Tibial nerve (tissue), 4 donors: ENCODE measurements at regions not wholly inside any gene's neighbourhood (a gene's known extent, or its start where the extent isn't known, plus 50 kb on each side); places are given as distances from the start of the nearest gene placed in this dataset.

Experiments
- DNase-seq, 2 donors: peaks; one replicate each; pipeline ENCODE4 v3.0.0-alpha.2; 2019; ENCODE audit warnings: low spot score in 2 of 2
- H3K27ac ChIP-seq, 4 donors: fragments of 200-600 bp; sonication (generic) in 3 of 4; one replicate each; pipeline ENCODE4 v1.5.1; 2017 to 2019; ENCODE audit warnings: mild to moderate bottlenecking in 1 of 4
- H3K27me3 ChIP-seq, 2 donors: fragments of 200-600 bp; sonication (generic) in 1 of 2; one replicate each; pipeline versions ENCODE4 v1.5.1 to v1.6.0; 2017 to 2019
- H3K36me3 ChIP-seq, 3 donors: fragments of 200-600 bp; sonication (generic); one replicate each; pipeline ENCODE4 v1.5.1; 2018 to 2019
- H3K4me1 ChIP-seq, 4 donors: fragments of 200-600 bp; sonication (generic) in 3 of 4; one replicate each; pipeline ENCODE4 v1.5.1; 2017 to 2019
- H3K4me3 ChIP-seq, 4 donors: fragments of 200-600 bp; sonication (generic) in 3 of 4; one replicate each; pipeline ENCODE4 v1.5.1; 2017 to 2019; ENCODE audit warnings: mild to moderate bottlenecking in 1 of 4, moderate library complexity in 1 of 4
- H3K9me3 ChIP-seq, 4 donors: fragments of 200-600 bp; sonication (generic) in 3 of 4; one replicate each; pipeline ENCODE4 v1.5.1; 2017 to 2019
- EP300 ChIP-seq, 2 donors: sonication (generic); formaldehyde crosslinking; IDR thresholded peaks; one replicate each; pipeline ENCODE4 v1.6.1; 2017; ENCODE audit warnings: antibody characterized with exemption in 2 of 2, mild to moderate bottlenecking in 1 of 2
- POLR2A ChIP-seq, 2 donors: fragments of 450-650 bp; IDR thresholded peaks; one replicate each; pipeline ENCODE4 v1.6.1; 2017; ENCODE audit warnings: antibody characterized with exemption in 2 of 2, mild to moderate bottlenecking in 2 of 2, moderate library complexity in 2 of 2
- whole genome bisulfite sequencing, 2 donors: methylation state at CpG; one replicate each; pipeline ENCODE4 v1.1.5; 2018; 5-methylcytosine and 5-hydroxymethylcytosine counted together
- TF ChIP-seq, protein P1 (sequence below), 5 experiments: fragments of 200-600 bp in 3 of 5; fragments of 450-650 bp in 2 of 5; sonication (generic) in 3 of 5; IDR thresholded peaks; one replicate each; pipeline ENCODE4 v1.5.1; 2016 to 2019; ENCODE audit warnings: antibody characterized with exemption in 5 of 5, mild to moderate bottlenecking in 3 of 5, moderate library complexity in 2 of 5

DNA sequence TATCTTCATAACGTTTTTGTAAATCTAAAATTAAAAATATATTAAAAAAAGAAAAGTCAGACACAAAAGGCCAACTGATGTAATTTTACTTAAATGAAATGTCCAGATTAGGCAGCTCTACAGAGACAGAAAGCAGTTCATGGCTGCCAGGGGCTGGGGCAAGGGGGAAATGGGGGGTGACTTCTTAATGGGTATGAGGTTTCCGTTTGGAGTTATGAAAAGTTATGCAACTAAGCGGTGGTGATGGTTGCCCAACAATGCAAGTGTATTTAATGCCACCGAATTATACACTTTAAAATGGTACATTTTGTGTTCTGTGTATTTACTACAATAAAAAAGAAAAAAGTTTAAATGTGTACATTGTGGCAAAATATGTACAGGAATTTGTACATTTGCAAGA is 70.2 kb upstream of the TEX51 start:
- Histone ChIP-seq H3K4me1 (no peaks in the 10 kb centered on the region), H3K4me3 (no peak overlapping the region), H3K9me3 (no peaks in the 10 kb centered on the region), H3K27ac (no peak overlapping the region), H3K36me3 (no peaks in the 10 kb centered on the region), H3K27me3 (no peaks in the 10 kb centered on the region)
- no peak for DNase-seq
- 50 to 65% methylated on average over 4 of the region's 4 CpGs for WGBS, 2 donors
- no peak for TF ChIP-seq POLR2A (IDR thresholded peaks at IDR 0.05)
- TF ChIP-seq, protein P1, sequence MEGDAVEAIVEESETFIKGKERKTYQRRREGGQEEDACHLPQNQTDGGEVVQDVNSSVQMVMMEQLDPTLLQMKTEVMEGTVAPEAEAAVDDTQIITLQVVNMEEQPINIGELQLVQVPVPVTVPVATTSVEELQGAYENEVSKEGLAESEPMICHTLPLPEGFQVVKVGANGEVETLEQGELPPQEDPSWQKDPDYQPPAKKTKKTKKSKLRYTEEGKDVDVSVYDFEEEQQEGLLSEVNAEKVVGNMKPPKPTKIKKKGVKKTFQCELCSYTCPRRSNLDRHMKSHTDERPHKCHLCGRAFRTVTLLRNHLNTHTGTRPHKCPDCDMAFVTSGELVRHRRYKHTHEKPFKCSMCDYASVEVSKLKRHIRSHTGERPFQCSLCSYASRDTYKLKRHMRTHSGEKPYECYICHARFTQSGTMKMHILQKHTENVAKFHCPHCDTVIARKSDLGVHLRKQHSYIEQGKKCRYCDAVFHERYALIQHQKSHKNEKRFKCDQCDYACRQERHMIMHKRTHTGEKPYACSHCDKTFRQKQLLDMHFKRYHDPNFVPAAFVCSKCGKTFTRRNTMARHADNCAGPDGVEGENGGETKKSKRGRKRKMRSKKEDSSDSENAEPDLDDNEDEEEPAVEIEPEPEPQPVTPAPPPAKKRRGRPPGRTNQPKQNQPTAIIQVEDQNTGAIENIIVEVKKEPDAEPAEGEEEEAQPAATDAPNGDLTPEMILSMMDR (IDR thresholded peaks at IDR 0.05) = no peak
- no peak for TF ChIP-seq EP300 (IDR thresholded peaks at IDR 0.05)

DNA sequence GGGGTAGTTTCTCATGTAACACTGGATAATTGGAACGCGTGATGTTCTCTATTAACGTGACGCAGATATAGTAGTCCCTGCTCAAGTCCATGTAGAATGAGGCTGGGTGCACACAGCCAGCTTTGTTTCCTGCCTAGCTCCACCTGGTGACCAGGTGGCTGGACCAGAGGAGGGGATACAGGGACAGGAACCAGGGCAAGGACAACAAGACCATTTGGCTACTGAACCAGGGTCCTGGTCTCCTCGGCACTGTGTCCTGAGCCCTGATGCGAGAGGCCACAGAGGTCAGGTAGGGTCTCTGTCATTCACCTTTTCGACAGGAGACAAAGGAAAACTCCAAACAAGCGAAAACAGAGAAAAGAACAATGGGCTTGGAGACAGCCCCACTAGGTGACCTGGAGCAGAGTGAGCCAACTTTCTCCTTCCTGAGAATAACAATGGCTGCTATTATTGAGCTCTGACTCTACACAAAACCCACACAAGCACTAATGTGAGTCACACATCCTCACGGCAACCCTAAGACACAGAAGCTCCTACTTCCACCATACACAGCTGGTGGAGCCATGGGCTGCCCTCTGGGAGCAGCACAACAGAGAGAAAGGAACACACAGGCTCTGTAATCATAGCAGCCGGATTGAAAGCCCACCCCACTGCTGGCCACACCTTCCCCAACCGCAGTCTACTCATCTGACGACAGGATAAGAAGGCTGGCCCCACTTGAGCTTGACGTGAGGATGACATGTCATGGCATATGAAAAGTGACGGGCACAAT is 67.3 kb upstream of the TEX51 start:
- Histone ChIP-seq H3K4me1 (no peaks in the 10 kb centered on the region), H3K27ac (no peak overlapping the region), H3K4me3 (no peak overlapping the region), H3K36me3 (no peaks in the 10 kb centered on the region), H3K9me3 (no peaks in the 10 kb centered on the region), H3K27me3 (no peaks in the 10 kb centered on the region)
- no peak for TF ChIP-seq EP300 (IDR thresholded peaks at IDR 0.05)
- TF ChIP-seq, protein P1 (IDR thresholded peaks at IDR 0.05) = no peak
- TF ChIP-seq POLR2A (IDR thresholded peaks at IDR 0.05) = no peak
- WGBS, 2 donors = 59 to 67% methylated on average over 14 of the region's 14 CpGs
- DNase-seq = no peak

DNA sequence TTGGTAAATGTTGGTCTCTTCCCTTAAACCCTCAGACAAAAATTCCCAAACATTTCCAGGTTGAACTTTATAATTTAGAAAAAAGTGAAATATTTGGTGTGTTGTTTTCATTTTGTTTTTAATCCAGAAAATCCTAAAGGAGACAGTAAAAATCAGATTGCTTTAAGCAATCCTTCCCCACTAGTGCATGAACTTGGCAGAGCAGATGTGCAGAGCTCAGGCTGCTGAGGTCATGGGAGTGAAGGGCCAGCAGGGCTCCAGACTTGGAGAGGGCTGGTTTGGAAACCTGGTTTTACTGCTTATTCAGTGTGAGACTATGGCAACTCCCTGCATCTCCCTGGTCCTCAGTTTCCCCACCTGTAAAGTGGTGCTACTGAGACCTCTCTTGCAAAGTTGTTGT is 66.7 kb upstream of the TEX51 start:
- H3K4me1 ChIP-seq = no peaks in the 10 kb centered on the region
- no peaks in the 10 kb centered on the region for H3K9me3 ChIP-seq
- TF ChIP-seq EP300 (IDR thresholded peaks at IDR 0.05) (no peak), POLR2A (IDR thresholded peaks at IDR 0.05) (no peak)
- TF ChIP-seq, protein P1 (IDR thresholded peaks at IDR 0.05) = no peak
- DNase-seq = no peak
- no peaks in the 10 kb centered on the region for H3K27me3 ChIP-seq
- H3K36me3 ChIP-seq = no peaks in the 10 kb centered on the region
- no peak overlapping the region for H3K4me3 ChIP-seq
- no peak overlapping the region for H3K27ac ChIP-seq

DNA sequence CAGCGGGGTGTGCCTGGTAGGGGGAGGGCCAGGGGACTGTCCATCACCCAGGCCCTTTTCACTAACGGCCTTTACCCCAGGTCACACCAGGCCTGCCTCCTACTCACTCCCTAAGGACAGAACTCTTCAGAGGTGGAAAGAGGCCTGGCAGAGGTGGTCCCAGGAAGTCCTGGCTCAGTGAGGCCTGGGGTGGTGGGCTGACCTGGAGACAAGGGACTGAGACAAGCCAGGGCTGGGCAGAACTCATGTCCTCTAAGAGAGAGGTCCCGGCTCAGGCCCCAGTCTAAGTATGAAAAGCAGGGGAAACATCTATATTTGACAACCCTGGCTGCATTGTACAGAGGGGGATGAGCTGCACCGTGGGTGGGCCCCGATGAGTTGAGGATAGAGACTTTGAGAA is 65.9 kb upstream of the TEX51 start:
- no peak for DNase-seq
- TF ChIP-seq EP300 (IDR thresholded peaks at IDR 0.05) = no peak
- no peak for TF ChIP-seq POLR2A (IDR thresholded peaks at IDR 0.05)
- TF ChIP-seq, protein P1 (IDR thresholded peaks at IDR 0.05) = no peak
- no peaks in the 10 kb centered on the region for H3K9me3 ChIP-seq

DNA sequence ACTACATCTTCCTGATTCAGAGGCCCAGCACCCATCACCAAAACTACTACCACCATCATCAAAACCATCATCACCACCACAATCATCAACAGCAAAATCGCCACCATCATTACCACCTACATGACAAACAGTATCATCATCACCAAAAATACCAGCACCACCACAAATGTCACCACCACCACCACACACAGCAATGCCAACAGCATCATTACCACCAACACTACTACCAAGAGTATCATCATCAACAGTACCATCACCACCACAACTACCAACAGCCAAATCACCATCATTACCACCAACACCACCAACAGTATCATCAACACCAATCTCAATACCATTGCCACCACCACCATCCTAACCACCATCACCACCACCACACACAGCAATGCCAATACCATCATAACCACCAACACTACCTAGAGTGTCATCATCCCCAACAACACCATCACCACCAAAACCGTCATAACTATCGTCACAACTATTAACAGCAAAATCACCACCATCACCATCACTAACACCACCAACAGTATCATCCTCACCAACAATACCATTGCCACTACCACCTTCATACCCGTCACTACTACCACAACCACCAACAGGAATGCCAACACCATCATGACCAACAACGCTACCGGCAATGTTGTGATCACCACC is 64.6 kb upstream of the TEX51 start:
- no peak overlapping the region for H3K27ac ChIP-seq
- H3K36me3 ChIP-seq = no peaks in the 10 kb centered on the region
- no peaks in the 10 kb centered on the region for H3K9me3 ChIP-seq
- WGBS, 2 donors = 95 to 96% methylated on average over 6 of the region's 6 CpGs
- DNase-seq = no peak
- TF ChIP-seq, protein P1 (IDR thresholded peaks at IDR 0.05) = no peak
- no peak for TF ChIP-seq EP300 (IDR thresholded peaks at IDR 0.05)
- no peak for TF ChIP-seq POLR2A (IDR thresholded peaks at IDR 0.05)
- H3K4me1 ChIP-seq = no peaks in the 10 kb centered on the region
- H3K27me3 ChIP-seq = no peaks in the 10 kb centered on the region
- no peak overlapping the region for H3K4me3 ChIP-seq

More for the DNA sequence above, 65.9 kb upstream of the TEX51 start:
- H3K27ac ChIP-seq = no peak overlapping the region
- H3K36me3 ChIP-seq = no peaks in the 10 kb centered on the region
- 83 to 88% methylated on average over 5 of the region's 5 CpGs for WGBS, 2 donors
- H3K27me3 ChIP-seq = no peaks in the 10 kb centered on the region
- H3K4me3 ChIP-seq = no peak overlapping the region
- H3K4me1 ChIP-seq = no peaks in the 10 kb centered on the region
